Tibial artery (tissue), 4 donors: ENCODE measurements at regions not wholly inside any gene's neighbourhood (a gene's known extent, or its start where the extent isn't known, plus 50 kb on each side); places are given as distances from the start of the nearest gene placed in this dataset.

ENCODE experiments used
- DNase-seq, 2 donors: peaks; one replicate each; pipeline ENCODE4 v3.0.0-alpha.2; 2019
- H3K27ac ChIP-seq, 2 donors: fragments of 200-600 bp; sonication (generic) in 1 of 2; 1 replicate in 1 of 2; 2 replicates in 1 of 2; pipeline ENCODE4 v1.5.1; 2018 to 2019; ENCODE audit warnings: mild to moderate bottlenecking in 1 of 2
- H3K27me3 ChIP-seq, 2 donors: fragments of 200-600 bp; sonication (generic) in 1 of 2; one replicate each; pipeline versions ENCODE4 v1.5.1 to v1.6.0; 2016 to 2019
- H3K36me3 ChIP-seq, 3 donors: fragments of 200-600 bp; sonication (generic) in 2 of 3; one replicate each; pipeline ENCODE4 v1.5.1; 2016 to 2019; ENCODE audit warnings: mild to moderate bottlenecking in 2 of 3
- H3K4me1 ChIP-seq, 4 donors: fragments of 200-600 bp; sonication (generic) in 2 of 4; 1 replicate in 3 of 4; 2 replicates in 1 of 4; pipeline ENCODE4 v1.5.1; 2016 to 2019
- H3K4me3 ChIP-seq, 2 donors: fragments of 200-600 bp; sonication (generic) in 1 of 2; 1 replicate in 1 of 2; 2 replicates in 1 of 2; pipeline ENCODE4 v1.5.1; 2018 to 2019; ENCODE audit warnings: mild to moderate bottlenecking in 2 of 2
- H3K9me3 ChIP-seq, 3 donors: fragments of 200-600 bp; sonication (generic) in 1 of 3; one replicate each; pipeline ENCODE4 v1.5.1; 2016 to 2019
- intact Hi-C: fragments of 100-400 bp; cut with DNase I; formaldehyde crosslinking; loops from one replicate; pipeline ENCODE4 v1.15.0; 2023; ENCODE audit warnings: low total_unique reads
- TF ChIP-seq, protein P1 (sequence below), 2 experiments: fragments of 200-600 bp in 1 of 2; fragments of 450-650 bp in 1 of 2; IDR thresholded peaks; one replicate each; pipeline ENCODE4 v1.5.1; 2017 to 2019; ENCODE audit warnings: antibody characterized with exemption in 2 of 2, mild to moderate bottlenecking in 1 of 2, moderate library complexity in 1 of 2

DNA sequence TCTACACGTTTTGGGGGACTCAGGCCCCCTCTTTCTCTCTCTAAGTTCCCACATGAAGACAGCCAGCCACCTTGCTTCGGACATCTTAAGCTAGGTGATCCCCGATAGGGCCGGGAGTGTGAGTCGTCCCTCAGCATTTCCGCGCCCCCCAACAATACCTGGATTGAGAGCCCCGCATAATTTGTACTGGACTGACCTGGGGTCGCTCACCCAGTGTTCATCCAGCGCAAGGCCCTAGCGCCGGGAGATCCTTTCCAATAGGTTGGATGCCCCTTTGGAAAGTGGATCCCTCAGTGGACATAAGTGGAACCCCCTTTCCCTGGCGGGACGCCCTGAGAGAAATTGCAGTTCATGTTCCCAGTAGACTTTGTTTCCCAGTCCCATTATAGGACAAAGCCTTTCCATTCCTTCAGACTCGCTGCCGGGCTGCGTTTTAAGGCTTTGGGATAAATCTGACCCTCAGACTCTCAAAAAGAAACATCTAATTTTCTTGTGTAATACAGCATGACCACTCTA, 77.8 kb upstream of the KCNH7 start:
- TF ChIP-seq, protein P1, sequence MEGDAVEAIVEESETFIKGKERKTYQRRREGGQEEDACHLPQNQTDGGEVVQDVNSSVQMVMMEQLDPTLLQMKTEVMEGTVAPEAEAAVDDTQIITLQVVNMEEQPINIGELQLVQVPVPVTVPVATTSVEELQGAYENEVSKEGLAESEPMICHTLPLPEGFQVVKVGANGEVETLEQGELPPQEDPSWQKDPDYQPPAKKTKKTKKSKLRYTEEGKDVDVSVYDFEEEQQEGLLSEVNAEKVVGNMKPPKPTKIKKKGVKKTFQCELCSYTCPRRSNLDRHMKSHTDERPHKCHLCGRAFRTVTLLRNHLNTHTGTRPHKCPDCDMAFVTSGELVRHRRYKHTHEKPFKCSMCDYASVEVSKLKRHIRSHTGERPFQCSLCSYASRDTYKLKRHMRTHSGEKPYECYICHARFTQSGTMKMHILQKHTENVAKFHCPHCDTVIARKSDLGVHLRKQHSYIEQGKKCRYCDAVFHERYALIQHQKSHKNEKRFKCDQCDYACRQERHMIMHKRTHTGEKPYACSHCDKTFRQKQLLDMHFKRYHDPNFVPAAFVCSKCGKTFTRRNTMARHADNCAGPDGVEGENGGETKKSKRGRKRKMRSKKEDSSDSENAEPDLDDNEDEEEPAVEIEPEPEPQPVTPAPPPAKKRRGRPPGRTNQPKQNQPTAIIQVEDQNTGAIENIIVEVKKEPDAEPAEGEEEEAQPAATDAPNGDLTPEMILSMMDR (IDR thresholded peaks at IDR 0.05) = no peak
- Histone ChIP-seq H3K4me1 (no peaks in the 10 kb centered on the region), H3K27ac (no peak overlapping the region), H3K27me3 (no peaks in the 10 kb centered on the region), H3K36me3 (no peaks in the 10 kb centered on the region), H3K9me3 (no peaks in the 10 kb centered on the region), H3K4me3 (no peak overlapping the region)
- no peak for DNase-seq
- intact Hi-C loops = no loop called here

DNA sequence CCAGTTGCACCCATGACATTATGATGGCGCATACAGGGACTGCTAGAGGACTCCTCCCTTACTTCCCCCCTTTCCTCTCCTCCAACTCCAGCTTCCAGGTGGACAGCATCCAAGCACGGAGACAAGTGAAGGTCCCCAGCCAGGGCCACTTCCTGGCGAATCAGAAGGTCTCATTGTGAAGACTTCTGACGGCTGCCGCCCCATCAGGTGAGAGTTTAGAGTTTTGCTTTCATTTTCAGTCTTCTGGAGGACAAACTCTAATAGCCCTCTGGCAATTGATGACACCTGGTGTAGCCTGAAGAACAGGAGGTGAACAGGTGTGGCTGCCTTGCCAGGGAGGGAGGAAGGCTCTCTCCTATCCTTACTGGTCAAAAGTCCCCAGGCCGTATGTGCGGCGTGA, 77.3 kb upstream of the KCNH7 start:
- no peak for DNase-seq
- no peak overlapping the region for H3K27ac ChIP-seq
- no peaks in the 10 kb centered on the region for H3K36me3 ChIP-seq
- intact Hi-C loops = no loop called here
- H3K27me3 ChIP-seq = no peaks in the 10 kb centered on the region
- no peaks in the 10 kb centered on the region for H3K9me3 ChIP-seq
- TF ChIP-seq, protein P1 (IDR thresholded peaks at IDR 0.05) = no peak
- H3K4me1 ChIP-seq = no peaks in the 10 kb centered on the region
- H3K4me3 ChIP-seq = no peak overlapping the region

DNA sequence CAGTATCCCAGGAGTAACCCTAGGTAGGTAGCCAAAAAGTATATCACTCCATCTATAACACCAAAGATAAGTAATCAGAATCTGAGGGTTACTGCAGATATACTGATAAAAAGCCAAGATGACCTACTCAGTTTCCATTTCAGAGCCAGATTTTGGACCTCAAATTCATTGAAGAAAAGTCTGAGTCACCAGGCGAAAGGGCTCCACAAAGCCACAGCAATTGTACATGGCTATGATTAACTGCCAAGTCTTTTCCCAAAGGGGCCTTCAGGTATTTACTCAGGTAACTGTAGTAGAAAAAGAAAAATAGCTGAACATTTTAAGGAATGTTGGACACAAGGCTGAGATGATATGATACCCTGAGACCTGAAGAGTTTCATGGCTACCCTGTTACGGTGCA, 75.6 kb upstream of the KCNH7 start:
- no peak overlapping the region for H3K27ac ChIP-seq
- no peaks in the 10 kb centered on the region for H3K36me3 ChIP-seq
- DNase-seq = no peak
- TF ChIP-seq, protein P1 (IDR thresholded peaks at IDR 0.05) = no peak
- no peaks in the 10 kb centered on the region for H3K9me3 ChIP-seq
- H3K27me3 ChIP-seq = no peaks in the 10 kb centered on the region
- intact Hi-C loops = no loop called here
- no peak overlapping the region for H3K4me3 ChIP-seq
- no peaks in the 10 kb centered on the region for H3K4me1 ChIP-seq

DNA sequence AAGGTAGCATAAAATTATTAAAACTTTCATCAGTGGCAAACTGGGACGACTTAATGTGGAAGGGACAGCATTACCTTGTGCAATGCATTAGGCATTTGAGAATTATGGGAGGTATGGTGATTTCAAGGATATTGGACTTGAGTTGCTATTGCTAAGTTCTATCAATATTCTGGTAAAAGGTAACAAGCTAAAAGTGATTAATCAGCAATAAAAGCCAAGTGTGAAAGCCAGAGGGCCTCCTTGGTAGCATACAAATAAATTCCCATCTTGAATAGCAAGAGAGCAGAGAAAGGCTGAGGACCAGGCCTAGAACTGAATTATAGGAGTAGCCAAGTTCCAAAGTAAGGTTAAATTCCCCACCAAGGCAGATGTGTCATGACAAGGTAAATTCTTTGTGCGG, 74.2 kb upstream of the KCNH7 start:
- intact Hi-C loops = no loop called here
- DNase-seq = no peak

DNA sequence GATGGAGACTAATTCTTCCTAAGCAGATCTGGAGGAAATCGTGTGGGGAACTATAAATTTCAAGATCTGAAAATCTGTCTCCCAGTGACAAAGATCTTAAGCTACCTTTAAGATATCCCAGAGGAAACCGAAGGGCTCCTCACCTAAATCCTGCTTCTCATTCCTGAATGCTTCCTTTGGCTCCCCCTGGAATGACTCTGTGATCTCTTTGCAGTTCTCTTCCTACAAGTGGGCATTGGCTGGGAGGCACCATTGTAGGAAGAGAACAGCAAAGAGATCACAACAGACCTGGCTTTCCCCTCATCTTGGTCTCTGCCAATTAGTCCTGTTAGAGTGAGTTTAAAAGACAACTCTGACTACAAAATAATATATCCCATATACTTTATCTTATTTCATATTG, 70.0 kb upstream of the KCNH7 start:
- H3K27ac ChIP-seq = no peak overlapping the region
- no peaks in the 10 kb centered on the region for H3K4me1 ChIP-seq
- H3K9me3 ChIP-seq = no peaks in the 10 kb centered on the region
- H3K27me3 ChIP-seq = no peaks in the 10 kb centered on the region
- intact Hi-C loops = no loop called here
- DNase-seq = no peak
- TF ChIP-seq, protein P1 (IDR thresholded peaks at IDR 0.05) = no peak
- no peaks in the 10 kb centered on the region for H3K36me3 ChIP-seq
- H3K4me3 ChIP-seq = no peak overlapping the region

More for the DNA sequence above, 74.2 kb upstream of the KCNH7 start:
- H3K27me3 ChIP-seq = no peaks in the 10 kb centered on the region
- no peak overlapping the region for H3K4me3 ChIP-seq
- TF ChIP-seq, protein P1 (IDR thresholded peaks at IDR 0.05) = no peak
- H3K27ac ChIP-seq = no peak overlapping the region
- H3K9me3 ChIP-seq = no peaks in the 10 kb centered on the region
- no peaks in the 10 kb centered on the region for H3K36me3 ChIP-seq
- no peaks in the 10 kb centered on the region for H3K4me1 ChIP-seq
